ENCODE measurements at regions not wholly inside any gene's neighbourhood (a gene's known extent, or its start where the extent isn't known, plus 50 kb on each side); places are given as distances from the start of the nearest gene placed in this dataset.
"Not testable (repeated sequence)": the region's sequence is repeated elsewhere in the genome, so short reads cannot be mapped to it uniquely, and the experiment has no call there.

GRCh38 chr6:103119056-103119455 lies 1725.5 kb downstream of the GRIK2 start:
- intact Hi-C loops (cut with micrococcal nuclease), result no loop called here
- Histone ChIP-seq H3K27ac (replicated peaks) (no peak overlapping the region), H3K4me1 (no peaks in the 10 kb centered on the region), H3K36me3 (no peaks in the 10 kb centered on the region), H3K9me3 (replicated peaks) (no peaks in the 10 kb centered on the region), H3K4me3 (no peak overlapping the region), H3K27me3 (ENCODE audit: low read depth) (no peaks in the 10 kb centered on the region)
- no peak for DNase-seq
- no peak for TF ChIP-seq CTCF (IDR thresholded peaks at IDR 0.05; ENCODE audit: borderline replicate concordance)

- Histone ChIP-seq H3K9me3 (replicated peaks) (no peaks in the 10 kb centered on the region), H3K27ac (replicated peaks) (no peak overlapping the region), H3K4me1 (no peaks in the 10 kb centered on the region), H3K4me3 (no peak overlapping the region), H3K27me3 (ENCODE audit: low read depth) (no peaks in the 10 kb centered on the region), H3K36me3 (no peaks in the 10 kb centered on the region)
- no peak for DNase-seq
- no peak for TF ChIP-seq CTCF (IDR thresholded peaks at IDR 0.05; ENCODE audit: borderline replicate concordance)
- intact Hi-C loops (cut with micrococcal nuclease), result no loop called here
These were observed 1721.1 kb downstream of the GRIK2 start for GRCh38 chr6:103114582-103114981.

GRCh38 chr6:103113416-103113815 lies 1719.9 kb downstream of the GRIK2 start:
- no peak for TF ChIP-seq CTCF (IDR thresholded peaks at IDR 0.05; ENCODE audit: borderline replicate concordance)
- Histone ChIP-seq H3K27ac (replicated peaks) (no peak overlapping the region), H3K4me3 (no peak overlapping the region), H3K27me3 (ENCODE audit: low read depth) (no peaks in the 10 kb centered on the region), H3K9me3 (replicated peaks) (no peaks in the 10 kb centered on the region), H3K36me3 (no peaks in the 10 kb centered on the region), H3K4me1 (no peaks in the 10 kb centered on the region)
- intact Hi-C loops (cut with micrococcal nuclease), result no loop called here
- no peak for DNase-seq

- Histone ChIP-seq H3K9me3 (replicated peaks) (no peaks in the 10 kb centered on the region), H3K36me3 (no peaks in the 10 kb centered on the region), H3K27ac (replicated peaks) (no peak overlapping the region), H3K4me3 (no peak overlapping the region), H3K27me3 (ENCODE audit: low read depth) (no peaks in the 10 kb centered on the region), H3K4me1 (no peaks in the 10 kb centered on the region)
- no peak for TF ChIP-seq CTCF (IDR thresholded peaks at IDR 0.05; ENCODE audit: borderline replicate concordance)
- intact Hi-C loops (cut with micrococcal nuclease), result no loop called here
- DNase-seq, result no peak
These were observed 1714.5 kb downstream of the GRIK2 start for GRCh38 chr6:103107985-103108384.

GRCh38 chr6:103105686-103106085 lies 1712.2 kb downstream of the GRIK2 start:
- intact Hi-C loops (cut with micrococcal nuclease), result no loop called here
- Histone ChIP-seq H3K4me3 (no peak overlapping the region), H3K4me1 (no peaks in the 10 kb centered on the region), H3K36me3 (no peaks in the 10 kb centered on the region), H3K27ac (replicated peaks) (no peak overlapping the region), H3K9me3 (replicated peaks) (peaks cover 7% of the 10 kb centered on the region), H3K27me3 (ENCODE audit: low read depth) (no peaks in the 10 kb centered on the region)
- no peak for TF ChIP-seq CTCF (IDR thresholded peaks at IDR 0.05; ENCODE audit: borderline replicate concordance)
- no peak for DNase-seq

- no peaks in the 10 kb centered on the region for H3K36me3 ChIP-seq
- peaks cover 17% of the 10 kb centered on the region for H3K9me3 ChIP-seq (replicated peaks)
- no peak overlapping the region for H3K27ac ChIP-seq (replicated peaks)
- DNase-seq, result no peak
- no peak overlapping the region for H3K4me3 ChIP-seq
- intact Hi-C loops (cut with micrococcal nuclease), result no loop called here
- no peaks in the 10 kb centered on the region for H3K4me1 ChIP-seq
- H3K27me3 ChIP-seq (ENCODE audit: low read depth), result no peaks in the 10 kb centered on the region
- no peak for TF ChIP-seq CTCF (IDR thresholded peaks at IDR 0.05; ENCODE audit: borderline replicate concordance)
These were observed 1707.8 kb downstream of the GRIK2 start for GRCh38 chr6:103101267-103101666.

GRCh38 chr6:103092414-103092813 lies 1698.9 kb downstream of the GRIK2 start:
- H3K27ac ChIP-seq (replicated peaks); H3K27me3 ChIP-seq (ENCODE audit: low read depth); DNase-seq; H3K4me3 ChIP-seq; H3K4me1 ChIP-seq; H3K36me3 ChIP-seq; intact Hi-C loops (cut with micrococcal nuclease): not testable (repeated sequence)
- H3K9me3 ChIP-seq (replicated peaks), result peaks cover 35% of the 10 kb centered on the region

Data from left ventricle myocardium inferior (tissue), 1 donor.